Head of caudate nucleus (tissue), 42 donors: ENCODE measurements at regions not wholly inside any gene's neighbourhood (a gene's known extent, or its start where the extent isn't known, plus 50 kb on each side); places are given as distances from the start of the nearest gene placed in this dataset.
A peak's percentile ranks its signal among the peaks of the same experiment; 100 is the strongest.
"Not testable (repeated sequence)": the region's sequence is repeated elsewhere in the genome, so short reads cannot be mapped to it uniquely, and the experiment has no call there.

Experiments used
- DNase-seq, 42 donors: peaks; one replicate each; pipeline versions ENCODE4 v3.0.0 to v3.0.0-alpha.2; 2020 to 2021; ENCODE audit warnings: mixed read lengths in 7 of 42
- intact Hi-C: fragments of 100-400 bp; cut with DNase I; formaldehyde crosslinking; loops from one replicate; pipeline ENCODE4 v1.15.0; 2022

- intact Hi-C loops = no loop called here
Observed at GRCh38 chrX:150255441-150256296, 107.4 kb upstream of the MAMLD1 start.

GRCh38 chrX:150256297-150256650 is 106.8 kb upstream of the MAMLD1 start:
- no peak for DNase-seq
- intact Hi-C loops = no loop called here

More at GRCh38 chrX:150255441-150256296, 107.4 kb upstream of the MAMLD1 start:
- no peak for DNase-seq

GRCh38 chrX:150257353-150258175 is 105.6 kb upstream of the MAMLD1 start:
- intact Hi-C loops = no loop called here
- DNase-seq = no peak

- intact Hi-C loops = no loop called here
- DNase-seq = no peak
Observed at GRCh38 chrX:150258176-150258425, 105.0 kb upstream of the MAMLD1 start.

GRCh38 chrX:150258463-150259430 is 104.4 kb upstream of the MAMLD1 start:
- intact Hi-C loops = no loop called here
- no peak for DNase-seq

- DNase-seq = no peak
- intact Hi-C loops = no loop called here
Observed at GRCh38 chrX:150262456-150262855, 100.7 kb upstream of the MAMLD1 start.

- DNase-seq = no peak
- intact Hi-C loops = no loop called here
Observed at GRCh38 chrX:150268839-150269355, 94.2 kb upstream of the MAMLD1 start.

- intact Hi-C loops = no loop called here
Observed at GRCh38 chrX:150269605-150270254, 93.4 kb upstream of the MAMLD1 start.

GRCh38 chrX:150270622-150271021 is 92.5 kb upstream of the MAMLD1 start:
- intact Hi-C loops = no loop called here
- DNase-seq = no peak

More at GRCh38 chrX:150269605-150270254, 93.4 kb upstream of the MAMLD1 start:
- no peak for DNase-seq

- DNase-seq, intact Hi-C loops: not testable (repeated sequence)
Observed at GRCh38 chrX:150273575-150274294, 89.4 kb upstream of the MAMLD1 start.

- intact Hi-C loops = no loop called here
- DNase-seq = no peak
Observed at GRCh38 chrX:150282953-150283352, 80.2 kb upstream of the MAMLD1 start.

- intact Hi-C loops = no loop called here
- peak; percentile 66 to 94 (median 86) for DNase-seq
Observed at GRCh38 chrX:150291014-150291413, 72.1 kb upstream of the MAMLD1 start.

GRCh38 chrX:150293311-150294013 is 69.7 kb upstream of the MAMLD1 start:
- intact Hi-C loops = no loop called here
- no peak for DNase-seq

- intact Hi-C loops = no loop called here
- no peak for DNase-seq
Observed at GRCh38 chrX:150298841-150299551, 64.1 kb upstream of the MAMLD1 start.

- intact Hi-C loops = no loop called here
- no peak for DNase-seq
Observed at GRCh38 chrX:150299579-150299978, 63.5 kb upstream of the MAMLD1 start.

- DNase-seq = no peak
- intact Hi-C loops = no loop called here
Observed at GRCh38 chrX:150303386-150304097, 59.6 kb upstream of the MAMLD1 start.
